NCI-H1048 (cell line): ENCODE measurements at regions not wholly inside any gene's neighbourhood (a gene's known extent, or its start where the extent isn't known, plus 50 kb on each side); places are given as distances from the start of the nearest gene placed in this dataset.
"Not testable (repeated sequence)": the region's sequence is repeated elsewhere in the genome, so short reads cannot be mapped to it uniquely, and the experiment has no call there.

Experiments used
- DNase-seq: peaks from one replicate; lab custom pipeline; 2025; lab: John Stamatoyannopoulos, UW

DNA sequence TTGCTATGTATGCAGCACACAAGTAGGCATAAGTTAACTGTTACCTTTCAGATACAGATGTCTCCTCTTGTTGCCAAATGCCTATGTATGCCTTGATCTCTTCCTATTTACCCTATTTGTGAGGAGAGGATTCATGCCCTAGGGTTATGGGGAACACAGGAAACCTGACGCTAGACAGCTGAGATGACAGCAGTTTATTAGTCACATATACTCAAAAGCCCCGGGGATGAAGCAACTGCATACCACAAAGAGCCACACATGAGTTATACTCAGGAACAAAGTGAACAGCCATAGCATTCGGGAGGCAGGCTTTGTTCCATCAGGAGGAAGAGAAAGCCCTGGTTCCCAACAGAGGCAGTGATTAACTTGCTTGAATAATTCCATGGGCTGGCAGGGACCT is 1011.7 kb upstream of the PCDH7 start:
- DNase-seq = no peak

DNA sequence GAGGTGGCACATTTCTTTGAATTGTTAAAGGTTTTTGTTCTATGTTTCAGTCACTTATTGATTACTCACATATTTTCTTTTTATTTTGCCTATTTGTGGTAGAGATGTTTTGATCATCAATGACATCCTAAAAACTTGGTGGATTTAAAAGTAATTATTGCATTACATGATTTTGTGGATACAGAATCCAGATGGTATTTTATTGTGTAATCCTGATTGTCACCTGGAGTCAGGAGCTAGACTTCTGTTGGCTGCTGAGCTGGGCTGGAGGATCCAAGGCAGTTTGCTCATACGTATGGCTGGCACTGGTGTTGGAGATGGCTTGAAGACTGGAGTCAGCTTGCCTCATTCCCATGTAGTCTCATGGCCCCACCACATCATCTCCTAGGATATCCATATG is 1009.6 kb upstream of the PCDH7 start:
- DNase-seq = no peak

GRCh38 chr4:29711226-29711625 is 1008.9 kb upstream of the PCDH7 start:
- DNase-seq = no peak

GRCh38 chr4:29717287-29718057 is 1002.7 kb upstream of the PCDH7 start:
- DNase-seq = no peak

GRCh38 chr4:29718136-29718535 is 1002.0 kb upstream of the PCDH7 start:
- DNase-seq = no peak

DNA sequence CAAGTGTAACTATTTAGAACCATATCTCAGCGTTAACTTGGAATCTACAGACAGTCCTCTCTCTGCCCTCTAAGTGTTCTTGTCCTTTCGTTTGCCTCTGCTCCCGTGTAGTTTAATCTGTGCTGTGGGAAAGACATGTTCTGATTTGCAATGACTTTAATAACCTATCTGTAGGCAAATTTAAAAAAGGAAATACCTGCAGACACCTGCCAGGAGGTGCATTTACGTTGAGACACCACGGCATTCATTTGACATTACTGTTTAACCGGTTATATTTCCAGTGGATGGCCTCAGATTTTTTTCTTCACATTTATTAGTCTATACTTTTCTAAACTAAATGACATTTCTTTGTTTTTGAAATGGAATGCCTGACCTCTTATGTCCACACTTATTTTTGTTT is 997.9 kb upstream of the PCDH7 start:
- DNase-seq = no peak

DNA sequence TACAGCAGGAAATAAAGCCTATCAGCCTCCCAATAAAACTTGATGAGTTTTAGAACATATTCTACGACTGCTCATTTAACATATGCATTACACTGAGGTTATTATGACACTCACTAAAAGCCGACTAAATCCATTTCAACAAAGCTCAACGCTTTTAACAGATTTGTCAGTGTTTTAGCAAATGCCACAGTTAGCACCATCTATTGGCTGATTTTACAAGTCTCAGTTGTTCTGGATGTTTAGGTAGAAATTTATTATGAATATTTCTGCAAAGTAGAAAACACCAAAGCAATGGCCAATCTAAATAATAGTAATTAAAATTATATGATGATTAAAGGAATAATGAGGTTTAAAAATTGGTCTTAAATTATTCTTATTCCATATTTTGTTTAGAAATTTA is 993.2 kb upstream of the PCDH7 start:
- no peak for DNase-seq

DNA sequence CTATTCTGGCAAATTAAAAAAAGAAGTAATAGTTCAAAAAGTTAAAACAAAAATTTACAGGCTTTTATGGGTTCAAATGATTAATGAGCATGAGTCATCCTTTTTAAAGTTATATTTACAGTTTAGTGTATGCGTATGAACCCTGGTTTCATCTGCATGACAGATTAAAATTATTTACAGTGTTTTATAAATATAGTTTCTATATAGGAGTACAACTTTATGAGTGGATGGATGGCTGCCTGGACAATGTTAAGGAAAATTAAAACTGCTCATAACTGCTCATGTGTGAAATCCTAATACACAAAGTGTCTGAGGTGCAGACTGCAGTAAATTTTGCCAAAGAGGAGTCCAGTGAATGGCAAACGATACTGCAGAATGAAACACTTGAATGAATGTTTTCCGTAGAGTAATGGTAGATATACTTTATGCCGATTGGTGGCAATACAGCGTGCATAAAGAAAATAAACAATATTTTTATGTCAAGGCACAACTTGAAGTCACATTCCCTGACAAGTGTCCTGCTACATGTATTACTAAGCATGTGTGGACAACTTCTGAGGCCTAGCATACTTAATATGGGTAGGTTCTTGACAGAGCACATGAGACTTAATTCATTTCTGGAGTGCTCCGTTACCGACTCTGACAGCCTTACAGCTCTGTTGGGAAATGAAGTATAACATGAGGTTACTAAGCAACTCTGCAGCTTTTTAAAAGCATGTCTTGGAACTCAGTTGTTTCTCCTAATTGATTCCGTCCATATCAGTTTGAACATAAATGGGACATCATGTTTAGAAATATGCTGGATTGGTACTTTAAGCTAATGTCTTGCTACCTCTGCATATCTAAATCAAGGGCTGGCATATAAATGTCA is 985.6 kb upstream of the PCDH7 start:
- DNase-seq = no peak

GRCh38 chr4:29756966-29757365 is 963.2 kb upstream of the PCDH7 start:
- DNase-seq = no peak

GRCh38 chr4:29762151-29762550 is 958.0 kb upstream of the PCDH7 start:
- DNase-seq = no peak

- no peak for DNase-seq
Measured at GRCh38 chr4:29770627-29771026, 949.5 kb upstream of the PCDH7 start.

- DNase-seq = not testable (repeated sequence)
Measured at GRCh38 chr4:29788123-29788522, 932.0 kb upstream of the PCDH7 start.

- no peak for DNase-seq
Measured at GRCh38 chr4:29805245-29805644, 914.9 kb upstream of the PCDH7 start.

- DNase-seq = no peak
Measured at GRCh38 chr4:29805916-29806480, 914.2 kb upstream of the PCDH7 start.

GRCh38 chr4:29817961-29818360 is 902.2 kb upstream of the PCDH7 start:
- DNase-seq = no peak

DNA sequence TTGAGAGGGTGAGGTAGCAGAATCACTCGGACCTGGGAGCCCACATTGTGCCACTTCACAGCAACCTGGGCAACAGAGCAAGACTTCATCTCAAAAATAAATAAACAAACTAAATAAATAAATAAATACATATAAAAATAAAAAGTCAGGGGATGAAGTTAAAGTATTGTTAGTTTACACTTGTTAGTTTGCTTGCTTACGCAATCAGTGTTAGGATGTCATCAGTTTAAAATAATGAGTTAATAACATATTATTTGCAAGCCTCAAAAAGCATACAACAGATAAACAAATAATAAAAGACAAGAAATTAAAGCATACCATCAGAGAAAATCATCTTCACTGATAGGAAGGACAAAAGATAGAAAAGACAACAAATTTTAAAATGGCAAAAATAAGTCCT is 891.1 kb upstream of the PCDH7 start:
- no peak for DNase-seq

DNA sequence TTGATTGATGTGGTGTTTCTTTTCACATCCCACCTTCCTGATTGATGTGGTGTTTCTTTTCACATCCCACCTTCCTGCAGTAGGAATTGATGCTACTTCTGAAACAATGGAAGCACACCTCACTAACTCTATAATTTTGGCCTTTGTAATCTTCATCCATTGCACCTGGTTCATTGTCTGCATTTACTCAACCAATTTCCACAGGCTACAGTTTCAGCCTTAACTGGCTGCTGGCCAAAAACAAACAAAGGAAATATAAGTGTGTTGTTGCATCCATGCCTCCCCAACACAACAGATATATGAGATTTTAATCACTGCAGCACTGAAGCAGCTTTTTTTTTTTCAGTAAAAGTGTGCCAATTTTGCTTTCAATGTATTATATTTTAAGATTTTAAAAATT is 867.6 kb upstream of the PCDH7 start:
- DNase-seq = no peak

GRCh38 chr4:29853833-29854232 is 866.3 kb upstream of the PCDH7 start:
- DNase-seq = no peak

DNA sequence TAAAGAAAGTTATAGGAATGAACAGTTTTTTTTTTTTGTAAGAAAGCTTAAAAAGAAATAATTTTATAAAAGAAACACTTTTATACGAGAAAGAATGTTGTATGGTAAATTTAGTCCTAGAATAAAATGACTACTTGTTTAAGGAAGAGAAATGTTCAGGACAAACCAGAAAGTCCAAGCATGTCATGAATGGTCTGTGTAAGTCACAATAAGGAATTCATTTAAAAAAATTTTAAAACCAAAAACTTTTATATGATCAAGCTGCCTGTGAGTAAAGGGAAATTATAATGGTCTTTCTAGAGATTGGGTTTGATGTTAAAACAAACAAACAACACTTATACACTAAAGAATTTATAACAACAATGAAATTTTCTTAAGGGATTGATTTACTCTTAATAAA is 858.9 kb upstream of the PCDH7 start:
- no peak for DNase-seq

DNA sequence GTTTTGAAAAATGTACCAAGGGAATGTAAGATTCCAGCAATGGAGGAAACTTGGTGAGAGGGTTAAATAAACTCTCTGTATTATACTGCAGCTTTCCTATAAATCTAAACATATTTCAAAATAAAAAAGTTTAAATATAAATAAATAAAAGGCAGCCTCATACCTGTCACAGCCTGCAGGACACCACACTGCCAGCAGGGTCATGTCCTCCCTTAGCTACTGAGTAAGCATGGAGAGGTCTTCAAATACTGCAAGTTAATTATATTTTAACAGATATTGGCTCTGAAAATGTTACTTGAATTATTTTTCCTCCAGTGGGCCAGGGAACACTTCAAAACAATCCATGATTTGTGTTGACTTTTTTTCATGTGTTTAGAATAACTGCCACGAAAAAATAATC is 852.8 kb upstream of the PCDH7 start:
- DNase-seq = no peak

DNA sequence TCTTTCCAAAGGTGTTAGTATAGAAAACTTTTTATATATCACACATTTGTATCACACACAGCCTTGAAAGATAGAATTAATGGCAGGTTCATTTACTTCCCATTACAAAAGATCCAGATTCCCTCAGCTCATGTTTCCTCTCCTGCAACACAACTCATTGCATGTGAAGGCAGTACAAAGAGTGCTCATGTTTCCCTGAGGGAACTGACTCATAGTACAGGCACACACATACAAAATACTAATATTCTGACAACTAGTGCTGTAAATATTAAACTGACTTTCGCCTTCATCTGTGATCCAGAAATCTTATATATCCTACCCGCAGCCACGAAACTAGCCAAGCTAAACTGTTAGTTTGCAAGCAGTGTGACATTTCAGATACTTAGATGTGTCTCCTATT is 819.8 kb upstream of the PCDH7 start:
- no peak for DNase-seq

- DNase-seq = no peak
Measured at GRCh38 chr4:29908276-29908675, 811.9 kb upstream of the PCDH7 start.

DNA sequence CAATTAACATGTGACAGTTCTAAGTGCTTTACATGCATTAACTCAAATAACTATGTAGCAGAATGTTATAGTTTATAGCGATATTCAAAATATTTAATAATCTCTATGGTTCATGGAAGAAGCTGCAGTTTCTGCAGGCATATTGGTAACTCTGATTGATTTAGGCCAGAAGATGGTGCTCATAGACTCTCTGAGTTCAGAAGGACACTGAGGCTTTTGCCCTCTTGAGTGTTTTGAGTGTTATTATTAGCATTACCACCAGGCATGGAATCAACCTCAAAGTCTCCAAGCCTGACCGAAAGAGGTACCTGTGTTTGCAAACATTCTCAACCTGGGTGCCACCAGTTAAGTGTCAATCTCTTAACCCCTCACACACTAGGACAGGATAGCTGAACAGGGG is 792.3 kb upstream of the PCDH7 start:
- no peak for DNase-seq
